H1 (cell line): ENCODE measurements at regions not wholly inside any gene's neighbourhood (a gene's known extent, or its start where the extent isn't known, plus 50 kb on each side); places are given as distances from the start of the nearest gene placed in this dataset.

Experiments used
- CTCF ChIA-PET: fragments of 300-600 bp; sonication (Branson Sonifier 250); formaldehyde crosslinking; loops from one replicate; lab custom pipeline; 2021; ENCODE audit not compliant: partially characterized antibody; lab: Charles Lee
- POLR2A ChIA-PET: fragments of 300-600 bp; sonication (Branson Sonifier 250); formaldehyde crosslinking; loops from one replicate; lab custom pipeline; 2021; ENCODE audit warnings: inconsistent platforms; ENCODE audit not compliant: partially characterized antibody; lab: Charles Lee
- DNase-seq, 2 experiments: peaks; one replicate each; pipeline versions ENCODE4 v3.0.0 to v3.0.0-alpha.2; 2010 to 2022; ENCODE audit warnings: low spot score in 2 of 2, low read depth in 1 of 2, mixed read lengths in 1 of 2
- FAIRE-seq: peaks from 2 replicates; lab custom pipeline; 2011; peaks lifted over from hg19 to GRCh38; lab: Jason Lieb, UNC
- H2AFZ ChIP-seq: 2 replicates; pipeline ENCODE4 v1.8.1; 2012; ENCODE audit warnings: low read length, inconsistent platforms
- H2AK5ac ChIP-seq: 2 replicates; pipeline ENCODE4 v1.6.1; 2013; ENCODE audit warnings: low read depth, low read length
- H2BK120ac ChIP-seq: replicated peaks from 2 replicates; pipeline ENCODE3; 2013; ENCODE audit warnings: low read depth, low read length, inconsistent platforms
- H2BK12ac ChIP-seq: 2 replicates; pipeline ENCODE4 v1.6.1; 2013; ENCODE audit warnings: low read depth, low read length
- H2BK15ac ChIP-seq: 2 replicates; pipeline ENCODE4 v1.6.1; 2013; ENCODE audit warnings: low read length
- H2BK20ac ChIP-seq: 2 replicates; pipeline ENCODE4 v1.6.1; 2013; ENCODE audit warnings: low read length
- H2BK5ac ChIP-seq: 2 replicates; pipeline ENCODE4 v1.6.1; 2013; ENCODE audit warnings: low read depth, low read length
- H3K14ac ChIP-seq: 2 replicates; pipeline ENCODE4 v1.6.1; 2013; ENCODE audit warnings: inconsistent platforms; ENCODE audit not compliant: insufficient read length
- H3K18ac ChIP-seq: 2 replicates; pipeline ENCODE4 v1.6.1; 2013; ENCODE audit warnings: low read length; ENCODE audit errors: extremely low read depth
- H3K23ac ChIP-seq: 2 replicates; pipeline ENCODE4 v1.6.1; 2013; ENCODE audit warnings: inconsistent platforms; ENCODE audit not compliant: insufficient read length
- H3K23me2 ChIP-seq: 2 replicates; pipeline ENCODE4 v1.6.1; 2013; ENCODE audit warnings: low read depth, low read length
- H3K27ac ChIP-seq: 2 replicates; pipeline ENCODE4 v1.6.1; 2011; ENCODE audit warnings: low read depth, low read length, inconsistent platforms
- H3K27me3 ChIP-seq, 4 experiments: replicated peaks in 1 of 4; 1 replicate in 1 of 4; 2 replicates in 3 of 4; pipeline versions ENCODE4 v1.6.1 to v1.8.1; 2011 to 2013; ENCODE audit warnings: low read length in 3 of 4, mild to moderate bottlenecking in 3 of 4, inconsistent platforms in 2 of 4, mixed read lengths in 2 of 4, moderate library complexity in 1 of 4; ENCODE audit not compliant: control insufficient read depth in 3 of 4, insufficient read depth in 3 of 4; ENCODE audit errors: extremely low read depth in 1 of 4
- H3K36me3 ChIP-seq, 4 experiments: 2 replicates each; pipeline versions ENCODE4 v1.6.1 to v1.8.1; 2011 to 2013; ENCODE audit warnings: mild to moderate bottlenecking in 4 of 4, low read length in 3 of 4, moderate library complexity in 2 of 4, control low read depth in 1 of 4, inconsistent platforms in 1 of 4; ENCODE audit not compliant: insufficient read depth in 4 of 4, control insufficient read depth in 2 of 4
- H3K4ac ChIP-seq: replicated peaks from 2 replicates; pipeline ENCODE3; 2013; ENCODE audit warnings: low read length, low read depth, mixed read lengths, inconsistent platforms; ENCODE audit not compliant: insufficient read length
- H3K4me1 ChIP-seq, 4 experiments: replicated peaks in 1 of 4; 1 replicate in 1 of 4; 2 replicates in 3 of 4; pipeline versions ENCODE4 v1.6.1 to v1.8.1; 2011 to 2013; ENCODE audit warnings: low read length in 3 of 4, inconsistent platforms in 2 of 4, mixed read lengths in 1 of 4; ENCODE audit not compliant: insufficient read depth in 4 of 4, control insufficient read depth in 3 of 4
- H3K4me2 ChIP-seq, 2 experiments: 2 replicates each; pipeline versions ENCODE4 v1.6.1 to v1.8.1; 2011 to 2013; ENCODE audit warnings: low read depth in 2 of 2, low read length in 2 of 2, control low read depth in 1 of 2, inconsistent platforms in 1 of 2, mild to moderate bottlenecking in 1 of 2; ENCODE audit not compliant: insufficient read depth in 1 of 2
- H3K4me3 ChIP-seq, 4 experiments: fragments of 200-600, 300-600 bp in 1 of 4; sonication (generic), shearing (Covaris generic), sonication (Bioruptor Twin) in 1 of 4; 2 replicates each; pipeline versions ENCODE4 v1.5.1 to v1.8.1; 2011 to 2016; ENCODE audit warnings: low read length in 4 of 4, low read depth in 3 of 4, control low read depth in 2 of 4, inconsistent platforms in 2 of 4, mild to moderate bottlenecking in 2 of 4, mixed read lengths in 1 of 4, moderate library complexity in 1 of 4; ENCODE audit not compliant: insufficient read depth in 2 of 4; ENCODE audit errors: extremely low read depth in 1 of 4
- H3K56ac ChIP-seq: replicated peaks from 2 replicates; pipeline ENCODE3; 2013; ENCODE audit warnings: low read depth, mild to moderate bottlenecking, mixed read lengths, low read length, inconsistent platforms; ENCODE audit not compliant: insufficient read length
- H3K79me1 ChIP-seq: 2 replicates; pipeline ENCODE4 v1.6.1; 2013; ENCODE audit warnings: low read depth, low read length, control low read depth
- H3K79me2 ChIP-seq, 2 experiments: 2 replicates each; pipeline versions ENCODE4 v1.6.1 to v1.8.1; 2012 to 2013; ENCODE audit warnings: low read length in 2 of 2, mild to moderate bottlenecking in 2 of 2, inconsistent platforms in 1 of 2; ENCODE audit not compliant: insufficient read depth in 2 of 2, control insufficient read depth in 1 of 2
- H3K9ac ChIP-seq, 4 experiments: replicated peaks in 1 of 4; 1 replicate in 1 of 4; 2 replicates in 3 of 4; pipeline versions ENCODE4 v1.6.1 to v1.8.1; 2011 to 2013; ENCODE audit warnings: low read depth in 3 of 4, low read length in 3 of 4, control low read depth in 2 of 4, mild to moderate bottlenecking in 2 of 4, moderate library complexity in 2 of 4, inconsistent platforms in 1 of 4; ENCODE audit errors: extremely low read depth in 1 of 4
- H3K9me3 ChIP-seq, 2 experiments: 2 replicates each; pipeline versions ENCODE4 v1.6.1 to v1.8.1; 2012 to 2013; ENCODE audit warnings: mild to moderate bottlenecking in 2 of 2, moderate library complexity in 2 of 2, control low read depth in 1 of 2, inconsistent platforms in 1 of 2, low read depth in 1 of 2, low read length in 1 of 2, mixed read lengths in 1 of 2; ENCODE audit not compliant: insufficient read depth in 2 of 2
- H4K20me1 ChIP-seq, 2 experiments: replicated peaks in 1 of 2; 2 replicates each; pipeline versions ENCODE3 to v1.8.1; 2011 to 2013; ENCODE audit warnings: inconsistent platforms in 2 of 2, low read length in 2 of 2, mild to moderate bottlenecking in 1 of 2; ENCODE audit not compliant: insufficient read depth in 2 of 2, control insufficient read depth in 1 of 2
- H4K5ac ChIP-seq: 2 replicates; pipeline ENCODE4 v1.6.1; 2013; ENCODE audit warnings: low read length, low read depth, mixed read lengths, inconsistent platforms; ENCODE audit not compliant: insufficient read length
- H4K8ac ChIP-seq: 2 replicates; pipeline ENCODE4 v1.8.0; 2013; ENCODE audit warnings: mild to moderate bottlenecking, moderate library complexity, low read length, inconsistent platforms; ENCODE audit not compliant: insufficient read depth; ENCODE audit errors: extremely low read depth
- H4K91ac ChIP-seq: replicated peaks from 2 replicates; pipeline ENCODE3; 2013; ENCODE audit warnings: low read length, mixed read lengths, inconsistent platforms; ENCODE audit not compliant: insufficient read length
- BACH1 ChIP-seq: IDR thresholded peaks from 2 replicates; pipeline ENCODE4 v1.6.1; 2012; ENCODE audit warnings: low read length, improper control_type of control experiment
- JUND ChIP-seq: IDR thresholded peaks from 2 replicates; pipeline ENCODE4 v1.6.1; 2011; ENCODE audit warnings: mild to moderate bottlenecking, improper control_type of control experiment, low read length
- KDM1A ChIP-seq: fragments of 200-600, 300-600 bp; sonication (generic); IDR thresholded peaks from 2 replicates; pipeline ENCODE4 v1.7.1; 2016; ENCODE audit warnings: mild to moderate bottlenecking, low read length, borderline replicate concordance
- POLR2A ChIP-seq, 2 experiments: IDR thresholded peaks; 1 replicate in 1 of 2; 2 replicates in 1 of 2; pipeline ENCODE4 v1.6.1; 2011; ENCODE audit warnings: low read depth in 2 of 2, low read length in 2 of 2, mild to moderate bottlenecking in 2 of 2; ENCODE audit errors: control extremely low read depth in 1 of 2
- POLR2AphosphoS5 ChIP-seq: IDR thresholded peaks from 2 replicates; pipeline ENCODE4 v1.6.1; 2011; ENCODE audit warnings: low read depth, low read length
- RFX5 ChIP-seq: IDR thresholded peaks from 2 replicates; pipeline ENCODE4 v1.6.1; 2011; ENCODE audit warnings: low read depth, low read length, improper control_type of control experiment, borderline replicate concordance
- SUZ12 ChIP-seq: fragments of 200-600 bp; sonication (generic); IDR thresholded peaks from 2 replicates; pipeline ENCODE4 v1.6.1; 2012; ENCODE audit warnings: mild to moderate bottlenecking, inconsistent platforms, low read length, moderate library complexity, mixed read lengths
- USF2 ChIP-seq: IDR thresholded peaks from 2 replicates; pipeline ENCODE4 v1.6.1; 2011; ENCODE audit warnings: low read length, improper control_type of control experiment
- WGBS, 2 experiments: shearing (Covaris generic) in 1 of 2; methylation state at CpG; one replicate each; pipeline versions ENCODE4 v1.1.6 to v1.1.7; 2013 to 2015; ENCODE audit warnings: low lambda C conversion rate in 2 of 2, mixed read lengths in 2 of 2, inconsistent platforms in 1 of 2, low coverage in 1 of 2, missing lambda C conversion rate in 1 of 2; ENCODE audit not compliant: insufficient replicate concordance in 2 of 2, insufficient coverage in 1 of 2, insufficient read length in 1 of 2; ENCODE audit errors: extremely low coverage in 1 of 2, missing lambda C conversion rate in 1 of 2; 5-methylcytosine and 5-hydroxymethylcytosine counted together
- TF ChIP-seq, protein P1 (sequence below): IDR thresholded peaks from 2 replicates; pipeline ENCODE4 v1.6.1; 2012; ENCODE audit warnings: inconsistent platforms

- Histone ChIP-seq H2BK120ac (no peak overlapping the region), H3K4me2 (no peak overlapping the region), H3K4me1 (no peaks in the 10 kb centered on the region), H2BK5ac (no peak overlapping the region), H4K8ac (no peak overlapping the region), H3K36me3 (no peaks in the 10 kb centered on the region), H3K4ac (no peak overlapping the region), H4K5ac (no peak overlapping the region), H2BK15ac (no peak overlapping the region), H3K79me2 (no peaks in the 10 kb centered on the region), H3K14ac (no peak overlapping the region), H3K4me3 (no peak overlapping the region), H3K18ac (no peak overlapping the region), H3K27ac (no peak overlapping the region), H3K79me1 (no peaks in the 10 kb centered on the region), H3K23me2 (no peaks in the 10 kb centered on the region), H3K23ac (no peak overlapping the region), H3K56ac (no peak overlapping the region), H2BK12ac (no peak overlapping the region), H2AK5ac (no peak overlapping the region), H4K20me1 (no peaks in the 10 kb centered on the region), H3K9me3 (no peaks in the 10 kb centered on the region), H2BK20ac (no peak overlapping the region), H3K9ac (no peak overlapping the region), H2AFZ (no peak overlapping the region), H4K91ac (no peak overlapping the region), H3K27me3 (no peaks in the 10 kb centered on the region)
- POLR2A ChIA-PET = no interaction called here
- no peak for DNase-seq
- 0% methylated on average over 1 of the region's 1 CpG; no CpG with 5 or more reads in 1 of the 2 experiments for WGBS, 2 experiments
- TF ChIP-seq JUND (no peak), KDM1A (no peak), BACH1 (no peak), SUZ12 (no peak), POLR2A (IDR thresholded peaks at IDR 0.05; ENCODE audit: control extremely low read depth in 1 of 2, low read depth in 2 of 2, low read length in 2 of 2) (no peak), RFX5 (no peak), USF2 (no peak), POLR2AphosphoS5 (no peak)
- TF ChIP-seq, protein P1, sequence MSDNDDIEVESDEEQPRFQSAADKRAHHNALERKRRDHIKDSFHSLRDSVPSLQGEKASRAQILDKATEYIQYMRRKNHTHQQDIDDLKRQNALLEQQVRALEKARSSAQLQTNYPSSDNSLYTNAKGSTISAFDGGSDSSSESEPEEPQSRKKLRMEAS = no peak
- FAIRE-seq = no peak
- CTCF ChIA-PET = interaction anchor here (0.6 to 1.0 kb wide), 3 partner anchors 19 to 74 kb away, joined by 3 to 4 read pairs (median 3); partner anchors contain the start of gene TMEM106B
These were observed 73.8 kb upstream of the TMEM106B start for GRCh38 chr7:12137283-12137682.
